ENCODE measurements at regions not wholly inside any gene's neighbourhood (a gene's known extent, or its start where the extent isn't known, plus 50 kb on each side); places are given as distances from the start of the nearest gene placed in this dataset.
A peak's percentile ranks its signal among the peaks of the same experiment; 100 is the strongest.

GRCh38 chr1:106925750-106926149 is 130.7 kb upstream of the PRMT6 start:
- no peaks in the 10 kb centered on the region for H4K20me1 ChIP-seq (ENCODE audit: insufficient read depth)
- ChIA-PET CTCF (no interaction called here), POLR2A (ENCODE audit: unreplicated experiment) (no interaction called here)
- DNase-seq = no peak
- no peak overlapping the region for H3K27ac ChIP-seq
- H3K4me1 ChIP-seq (replicated peaks; ENCODE audit: insufficient read depth) = no peaks in the 10 kb centered on the region
- no TSS peak for BruUV-seq (replicated peaks)
- H3F3A ChIP-seq (ENCODE audit: insufficient read depth, low read depth) = no peaks in the 10 kb centered on the region
- intact Hi-C loops (cut with micrococcal nuclease; ENCODE audit: unreplicated experiment) = no loop called here
- no peaks in the 10 kb centered on the region for H3K27me3 ChIP-seq (ENCODE audit: insufficient read depth, low read depth)
- H3K9me2 ChIP-seq (ENCODE audit: insufficient read depth) = no peaks in the 10 kb centered on the region; the same call in 1 of the 2 replicates
- no peaks in the 10 kb centered on the region for H3K79me2 ChIP-seq (ENCODE audit: low read depth)
- TF ChIP-seq CTCF (conservative IDR thresholded peaks at IDR 0.05) (no peak), EZH2 (IDR thresholded peaks at IDR 0.05; ENCODE audit: low read depth) (no peak)
- no peaks in the 10 kb centered on the region for H3K9me3 ChIP-seq (ENCODE audit: insufficient read depth, low read depth)
- H2AFZ ChIP-seq = no peak overlapping the region
- H3K36me3 ChIP-seq (ENCODE audit: low read depth) = no peaks in the 10 kb centered on the region
- H3K4me3 ChIP-seq = no peak overlapping the region
- no peak overlapping the region for H3K4me2 ChIP-seq

- H2AFZ ChIP-seq = no peak overlapping the region
- H3K27me3 ChIP-seq (ENCODE audit: insufficient read depth, low read depth) = no peaks in the 10 kb centered on the region
- ChIA-PET POLR2A (ENCODE audit: unreplicated experiment) (no interaction called here), CTCF (no interaction called here)
- no peaks in the 10 kb centered on the region for H3K4me1 ChIP-seq (replicated peaks; ENCODE audit: insufficient read depth)
- no peak overlapping the region for H3K4me2 ChIP-seq
- no peaks in the 10 kb centered on the region for H3K9me3 ChIP-seq (ENCODE audit: insufficient read depth, low read depth)
- no peaks in the 10 kb centered on the region for H3K79me2 ChIP-seq (ENCODE audit: low read depth)
- H3K27ac ChIP-seq = no peak overlapping the region
- no peak overlapping the region for H3K4me3 ChIP-seq
- H3K9me2 ChIP-seq (ENCODE audit: insufficient read depth) = no peaks in the 10 kb centered on the region
- no peaks in the 10 kb centered on the region for H3F3A ChIP-seq (ENCODE audit: insufficient read depth, low read depth)
- no peaks in the 10 kb centered on the region for H3K36me3 ChIP-seq (ENCODE audit: low read depth)
- H4K20me1 ChIP-seq (ENCODE audit: insufficient read depth) = no peaks in the 10 kb centered on the region
- no TSS peak for BruUV-seq (replicated peaks)
- intact Hi-C loops (cut with micrococcal nuclease; ENCODE audit: unreplicated experiment) = no loop called here
- TF ChIP-seq CTCF (conservative IDR thresholded peaks at IDR 0.05) (no peak), EZH2 (IDR thresholded peaks at IDR 0.05; ENCODE audit: low read depth) (no peak)
- no peak for DNase-seq
Measured at GRCh38 chr1:106926803-106927582, 129.5 kb upstream of the PRMT6 start.

GRCh38 chr1:106937104-106937503 is 119.4 kb upstream of the PRMT6 start:
- H3K4me1 ChIP-seq (replicated peaks; ENCODE audit: insufficient read depth) = no peaks in the 10 kb centered on the region

More at GRCh38 chr1:106937104-106937503, 119.4 kb upstream of the PRMT6 start:
- no TSS peak for BruUV-seq (replicated peaks)
- H3K36me3 ChIP-seq (ENCODE audit: low read depth) = no peaks in the 10 kb centered on the region
- H3F3A ChIP-seq (ENCODE audit: insufficient read depth, low read depth) = no peaks in the 10 kb centered on the region
- peak overlapping the region; percentile 55 for H2AFZ ChIP-seq
- TF ChIP-seq CTCF (conservative IDR thresholded peaks at IDR 0.05) = no peak
- no peak for TF ChIP-seq EZH2 (IDR thresholded peaks at IDR 0.05; ENCODE audit: low read depth)
- CTCF ChIA-PET = no interaction called here
- H3K4me3 ChIP-seq = no peak overlapping the region
- no peak overlapping the region for H3K4me2 ChIP-seq
- H3K27me3 ChIP-seq (ENCODE audit: insufficient read depth, low read depth) = no peaks in the 10 kb centered on the region
- POLR2A ChIA-PET (ENCODE audit: unreplicated experiment) = no interaction called here
- H3K9me3 ChIP-seq (ENCODE audit: insufficient read depth, low read depth) = no peaks in the 10 kb centered on the region
- no peak for DNase-seq
- H4K20me1 ChIP-seq (ENCODE audit: insufficient read depth) = no peaks in the 10 kb centered on the region
- intact Hi-C loops (cut with micrococcal nuclease; ENCODE audit: unreplicated experiment) = no loop called here
- no peak overlapping the region for H3K27ac ChIP-seq
- H3K9me2 ChIP-seq (ENCODE audit: insufficient read depth) = no peaks in the 10 kb centered on the region
- no peaks in the 10 kb centered on the region for H3K79me2 ChIP-seq (ENCODE audit: low read depth)

Data from PC-9 (cell line).